ENCODE measurements at regions not wholly inside any gene's neighbourhood (a gene's known extent, or its start where the extent isn't known, plus 50 kb on each side); places are given as distances from the start of the nearest gene placed in this dataset.

GRCh38 chr6:139784222-139784769 lies 409.8 kb upstream of the CITED2 start:
- no peak for DNase-seq (ENCODE audit: low spot score)

- no peak for DNase-seq (ENCODE audit: low spot score)
These were observed 405.7 kb upstream of the CITED2 start for GRCh38 chr6:139779988-139780774.

GRCh38 chr6:139778688-139779087 lies 404.2 kb upstream of the CITED2 start:
- DNase-seq (ENCODE audit: low spot score): no peak

- no peak for DNase-seq (ENCODE audit: low spot score)
These were observed 403.7 kb upstream of the CITED2 start for GRCh38 chr6:139778106-139778505.

- DNase-seq (ENCODE audit: low spot score): no peak
These were observed 402.9 kb upstream of the CITED2 start for GRCh38 chr6:139777202-139777970.

- no peak for DNase-seq (ENCODE audit: low spot score)
These were observed 401.6 kb upstream of the CITED2 start for GRCh38 chr6:139776041-139776440.

- DNase-seq (ENCODE audit: low spot score): no peak
These were observed 393.7 kb upstream of the CITED2 start for GRCh38 chr6:139768196-139768595.

- DNase-seq (ENCODE audit: low spot score): no peak
These were observed 392.3 kb upstream of the CITED2 start for GRCh38 chr6:139766796-139767195.

- DNase-seq (ENCODE audit: low spot score): no peak
These were observed 391.4 kb upstream of the CITED2 start for GRCh38 chr6:139765825-139766285.

- peak; percentile 16 for DNase-seq (ENCODE audit: low spot score)
These were observed 390.1 kb upstream of the CITED2 start for GRCh38 chr6:139764498-139764986.

- DNase-seq (ENCODE audit: low spot score): no peak
These were observed 389.2 kb upstream of the CITED2 start for GRCh38 chr6:139763468-139764210.

- no peak for DNase-seq (ENCODE audit: low spot score)
These were observed 388.2 kb upstream of the CITED2 start for GRCh38 chr6:139762587-139763031.

- DNase-seq (ENCODE audit: low spot score): no peak
These were observed 385.7 kb upstream of the CITED2 start for GRCh38 chr6:139760128-139760527.

GRCh38 chr6:139759086-139759485 lies 384.6 kb upstream of the CITED2 start:
- no peak for DNase-seq (ENCODE audit: low spot score)

- no peak for DNase-seq (ENCODE audit: low spot score)
These were observed 383.8 kb upstream of the CITED2 start for GRCh38 chr6:139758209-139758611.

- DNase-seq (ENCODE audit: low spot score): no peak
These were observed 383.3 kb upstream of the CITED2 start for GRCh38 chr6:139757784-139758183.

- no peak for DNase-seq (ENCODE audit: low spot score)
These were observed 381.9 kb upstream of the CITED2 start for GRCh38 chr6:139756381-139756780.

- no peak for DNase-seq (ENCODE audit: low spot score)
These were observed 380.7 kb upstream of the CITED2 start for GRCh38 chr6:139754898-139755775.

- no peak for DNase-seq (ENCODE audit: low spot score)
These were observed 378.9 kb upstream of the CITED2 start for GRCh38 chr6:139753198-139753861.

GRCh38 chr6:139752086-139752485 lies 377.6 kb upstream of the CITED2 start:
- no peak for DNase-seq (ENCODE audit: low spot score)
